GM12878 (cell line): ENCODE measurements at regions not wholly inside any gene's neighbourhood (a gene's known extent, or its start where the extent isn't known, plus 50 kb on each side); places are given as distances from the start of the nearest gene placed in this dataset.

Source experiments
- ATAC-seq: fragments of 200-7000 bp; cut with Tn5 transposase; 3 replicates; pipeline ENCODE4 v1.9.1; 2020; ENCODE audit warnings: mild to moderate bottlenecking, moderate library complexity
- BruUV-seq: library from RNA; stranded (reverse); fragments of 400-500 nt; replicated peaks from 2 replicates; lab custom pipeline; 2021; lab: Mats Ljungman, UMichigan
- CTCF ChIA-PET: fragments of 300-600 bp; sonication (Branson Sonifier 250); formaldehyde crosslinking; extraction: SDS; loops from one replicate; lab custom pipeline; 2021; ENCODE audit warnings: inconsistent platforms; lab: Yijun Ruan, JAX
- POLR2A ChIA-PET: fragments of 350-600 bp; formaldehyde crosslinking; extraction: SDS; loops from one replicate; lab custom pipeline; 2021; ENCODE audit warnings: inconsistent platforms; lab: Charles Lee
- RAD21 ChIA-PET: fragments of 300-600 bp; sonication (Branson Sonifier 250); formaldehyde crosslinking; loops from one replicate; lab custom pipeline; 2023; ENCODE audit warnings: antibody characterized with exemption; ENCODE audit not compliant: unreplicated experiment; lab: Charles Lee
- SMC1A ChIA-PET: fragments of 300-600 bp; sonication (Branson Sonifier 250); formaldehyde crosslinking; loops from one replicate; lab custom pipeline; 2023; ENCODE audit not compliant: unreplicated experiment, uncharacterized antibody; lab: Charles Lee
- DNase-seq: peaks from one replicate; pipeline ENCODE4 v3.0.0-alpha.2; 2011; ENCODE audit warnings: low read depth, low spot score
- FAIRE-seq: peaks from 3 replicates; lab custom pipeline; 2011; peaks lifted over from hg19 to GRCh38; lab: Jason Lieb, UNC
- H2AFZ ChIP-seq: 2 replicates; pipeline ENCODE4 v1.6.0; 2011; ENCODE audit warnings: low read depth, low read length, control low read depth; ENCODE audit not compliant: control insufficient read depth
- H3K27ac ChIP-seq: 2 replicates; pipeline ENCODE4 v1.5.1; 2011; ENCODE audit warnings: control low read depth; ENCODE audit not compliant: control insufficient read depth, insufficient read depth
- H3K27me3 ChIP-seq, 2 experiments: replicated peaks in 1 of 2; 2 replicates each; pipeline versions ENCODE4 v1.6.0 to v1.6.1; 2011; ENCODE audit warnings: low read length in 1 of 2; ENCODE audit not compliant: control insufficient read depth in 2 of 2, insufficient read depth in 2 of 2
- H3K36me3 ChIP-seq, 2 experiments: 2 replicates each; pipeline ENCODE4 v1.5.1; 2011; ENCODE audit warnings: low read length in 1 of 2; ENCODE audit not compliant: control insufficient read depth in 2 of 2, insufficient read depth in 2 of 2
- H3K4me1 ChIP-seq: 2 replicates; pipeline ENCODE4 v1.6.1; 2011; ENCODE audit warnings: mild to moderate bottlenecking, low read length, moderate library complexity, mixed read lengths; ENCODE audit not compliant: control insufficient read depth, insufficient read depth
- H3K4me2 ChIP-seq: 2 replicates; pipeline ENCODE4 v1.6.0; 2011; ENCODE audit warnings: control low read depth; ENCODE audit not compliant: control insufficient read depth, insufficient read depth
- H3K4me3 ChIP-seq: fragments of 200-600 bp; sonication (generic); 2 replicates; pipeline ENCODE4 v1.5.1; 2016
- H3K79me2 ChIP-seq: 2 replicates; pipeline ENCODE4 v1.6.0; 2011; ENCODE audit warnings: low read length; ENCODE audit not compliant: control insufficient read depth, insufficient read depth
- H3K9ac ChIP-seq: 2 replicates; pipeline ENCODE4 v1.8.0; 2011; ENCODE audit warnings: low read length, control low read depth, mixed read lengths; ENCODE audit not compliant: control insufficient read depth, insufficient read depth
- H3K9me3 ChIP-seq: replicated peaks from 3 replicates; pipeline ENCODE4 v1.5.1; 2011; ENCODE audit warnings: mild to moderate bottlenecking, low read length; ENCODE audit not compliant: control insufficient read depth, insufficient read depth
- H4K20me1 ChIP-seq: 2 replicates; pipeline ENCODE4 v1.6.0; 2011; ENCODE audit not compliant: control insufficient read depth, insufficient read depth
- ATF2 ChIP-seq: IDR thresholded peaks from 2 replicates; pipeline ENCODE4 v1.6.1; 2012; ENCODE audit warnings: low read length, inconsistent platforms
- BCL3 ChIP-seq: IDR thresholded peaks from 2 replicates; pipeline ENCODE4 v1.6.1; 2011; ENCODE audit warnings: borderline replicate concordance, low read depth, mild to moderate bottlenecking, moderate library complexity, low read length; ENCODE audit not compliant: insufficient read depth, poor library complexity, severe bottlenecking
- E2F8 ChIP-seq: fragments of 450-650 bp; IDR thresholded peaks from 2 replicates; pipeline ENCODE4 v1.6.1; 2018; ENCODE audit warnings: mild to moderate bottlenecking, low read depth, moderate library complexity; ENCODE audit not compliant: partially characterized antibody
- EED ChIP-seq: sonication (generic); IDR thresholded peaks from 2 replicates; pipeline ENCODE4 v1.6.1; 2016; ENCODE audit warnings: antibody characterized with exemption, low read depth
- EGR1 ChIP-seq, 2 experiments: IDR thresholded peaks; 1 replicate in 1 of 2; 2 replicates in 1 of 2; pipeline ENCODE4 v1.6.1; 2011 to 2012; ENCODE audit warnings: low read depth in 2 of 2, low read length in 2 of 2, borderline replicate concordance in 1 of 2, mild to moderate bottlenecking in 1 of 2, moderate library complexity in 1 of 2
- ESRRA ChIP-seq: IDR thresholded peaks from 2 replicates; pipeline ENCODE4 v1.6.1; 2012; ENCODE audit warnings: mild to moderate bottlenecking, low read length, improper control_type of control experiment
- ETV6 ChIP-seq, 2 experiments: fragments of 450-650 bp in 1 of 2; IDR thresholded peaks in 1 of 2; conservative IDR thresholded peaks in 1 of 2; 2 replicates each; pipeline ENCODE4 v1.6.1; 2014; ENCODE audit warnings: antibody characterized with exemption in 1 of 2, borderline replicate concordance in 1 of 2, low read depth in 1 of 2, mild to moderate bottlenecking in 1 of 2, moderate library complexity in 1 of 2
- FOXK2 ChIP-seq: fragments of 450-650 bp; IDR thresholded peaks from 2 replicates; pipeline ENCODE4 v1.6.1; 2017; ENCODE audit warnings: mild to moderate bottlenecking, moderate library complexity
- HDAC6 ChIP-seq: fragments of 200-600 bp; sonication (generic); IDR thresholded peaks from one replicate; pipeline ENCODE4 v1.8.0; 2017; ENCODE audit warnings: antibody characterized with exemption; ENCODE audit not compliant: unreplicated experiment
- JUND ChIP-seq: IDR thresholded peaks from 2 replicates; pipeline ENCODE4 v1.6.1; 2012; ENCODE audit warnings: low read depth, mild to moderate bottlenecking, low read length, improper control_type of control experiment, moderate library complexity
- MAX ChIP-seq: IDR thresholded peaks from 2 replicates; pipeline ENCODE4 v1.6.1; 2012; ENCODE audit warnings: low read depth, low read length, improper control_type of control experiment
- NFYB ChIP-seq: IDR thresholded peaks from 2 replicates; pipeline ENCODE4 v1.6.1; 2011; ENCODE audit warnings: low read depth, mild to moderate bottlenecking, low read length, improper control_type of control experiment, moderate library complexity; ENCODE audit not compliant: insufficient read depth
- POLR2A ChIP-seq: IDR thresholded peaks from 2 replicates; pipeline ENCODE4 v1.6.1; 2011; ENCODE audit warnings: low read depth, mild to moderate bottlenecking, low read length
- RAD21 ChIP-seq: IDR thresholded peaks from 2 replicates; pipeline ENCODE4 v1.6.1; 2011; ENCODE audit warnings: mild to moderate bottlenecking, low read depth, low read length, moderate library complexity; ENCODE audit not compliant: insufficient read depth
- RCOR1 ChIP-seq: conservative IDR thresholded peaks from 2 replicates; pipeline ENCODE4 v1.6.1; 2012; ENCODE audit warnings: low read depth, low read length, improper control_type of control experiment
- RELA ChIP-seq: fragments of 450-650 bp; IDR thresholded peaks from 2 replicates; pipeline ENCODE4 v1.8.0; 2014; ENCODE audit warnings: borderline replicate concordance; ENCODE audit not compliant: partially characterized antibody
- SP1 ChIP-seq: IDR thresholded peaks from one replicate; pipeline ENCODE4 v1.6.1; 2011; ENCODE audit warnings: low read depth, low read length
- STAT1 ChIP-seq: fragments of 450-650 bp; conservative IDR thresholded peaks from 2 replicates; pipeline ENCODE4 v1.6.1; 2014; ENCODE audit warnings: antibody characterized with exemption, mild to moderate bottlenecking
- WGBS: methylation state at CpG from one replicate; pipeline ENCODE4 v1.1.6; 2016; ENCODE audit warnings: low lambda C conversion rate; ENCODE audit not compliant: insufficient replicate concordance, insufficient coverage; ENCODE audit errors: missing lambda C conversion rate; 5-methylcytosine and 5-hydroxymethylcytosine counted together
- in situ Hi-C: fragments of 300-500 bp; cut with MboI; formaldehyde crosslinking; loops from 9 replicates; pipeline ENCODE4 v1.14.3; 2018; ENCODE audit warnings: mixed read lengths
- intact Hi-C: fragments of 100-400 bp; cut with micrococcal nuclease; formaldehyde crosslinking; loops from one replicate; pipeline ENCODE4 v1.14.2; 2022; ENCODE audit not compliant: unreplicated experiment

DNA sequence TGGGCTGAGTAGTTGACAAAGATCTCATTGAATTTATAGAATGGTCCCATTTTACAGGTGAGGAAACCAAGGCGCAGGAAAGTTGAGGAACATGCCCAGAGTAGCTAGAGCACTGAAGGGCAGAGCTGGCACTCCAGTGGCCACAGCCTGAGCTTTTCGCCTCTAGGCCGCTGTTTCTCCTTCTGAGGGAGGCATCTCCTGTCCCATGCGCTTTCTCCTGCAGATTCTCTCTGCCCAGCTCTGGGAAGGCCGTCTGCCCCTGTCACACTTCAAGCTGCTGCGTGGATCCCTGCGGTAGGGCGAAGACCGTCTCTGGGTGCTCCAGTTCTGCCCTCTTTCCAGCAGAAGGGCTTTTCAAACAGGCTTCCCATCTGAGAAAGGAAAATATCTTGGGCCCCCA, 159.9 kb downstream of the ACTL8 start (continued):
- TF ChIP-seq BCL3 (no peak), RAD21 (no peak), ESRRA (no peak), STAT1 (no peak), MAX (no peak), ETV6 (conservative IDR thresholded peaks at IDR 0.05 in 1 of 2, IDR thresholded peaks at IDR 0.05 in 1 of 2; ENCODE audit: borderline replicate concordance in 1 of 2, low read depth in 1 of 2) (no peak)

DNA sequence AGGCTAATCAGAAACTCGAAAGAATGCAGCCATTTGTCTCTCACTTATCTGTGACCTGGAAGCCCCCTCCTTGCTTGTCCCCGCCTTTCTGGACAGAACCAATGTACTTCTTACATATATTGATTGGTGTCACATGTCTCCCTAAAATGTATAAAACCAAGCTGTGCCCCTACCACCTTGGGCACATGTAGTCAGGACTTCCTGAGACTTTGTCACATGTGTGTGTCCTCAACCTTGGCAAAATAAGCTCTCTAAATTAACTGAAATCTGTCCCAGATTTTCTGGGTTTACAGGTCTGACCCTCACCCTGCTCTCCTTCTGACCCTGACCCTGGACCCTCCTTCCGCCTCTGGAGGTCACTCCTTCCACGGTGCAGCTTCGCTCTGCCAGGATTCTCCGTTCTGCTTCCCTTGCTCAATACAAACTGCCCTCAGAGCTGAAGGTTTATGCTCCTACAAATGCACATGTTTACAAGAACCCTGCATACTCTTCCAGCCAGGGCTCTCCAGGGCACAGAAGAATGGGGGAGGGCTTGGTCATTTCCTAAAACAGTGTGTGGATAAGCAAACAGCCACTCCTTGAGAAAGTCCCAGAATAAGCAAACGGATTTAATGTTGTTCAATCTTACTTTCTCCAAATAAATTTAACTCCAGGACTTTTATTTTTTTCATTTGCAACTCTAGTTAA, 160.5 kb downstream of the ACTL8 start:
- no peak for FAIRE-seq
- SMC1A ChIA-PET = no interaction called here
- Histone ChIP-seq H3K4me1 (no peaks in the 10 kb centered on the region), H3K27me3 (no peaks in the 10 kb centered on the region), H3K36me3 (no peaks in the 10 kb centered on the region), H3K4me3 (no peak overlapping the region), H3K9ac (no peak overlapping the region), H3K4me2 (no peak overlapping the region), H3K9me3 (no peaks in the 10 kb centered on the region), H3K27ac (no peak overlapping the region), H2AFZ (no peak overlapping the region), H3K79me2 (no peaks in the 10 kb centered on the region), H4K20me1 (no peaks in the 10 kb centered on the region)
- ATAC-seq = no peak
- 0% methylated on average over 7 of the region's 7 CpGs for WGBS
- POLR2A ChIA-PET = no interaction called here
- CTCF ChIA-PET = interaction anchor here (1.3 kb wide), 1 partner anchor 8 kb away, joined by 3 read pairs; no protein-coding TSS in a partner anchor
- RAD21 ChIA-PET = no interaction called here
- intact Hi-C loops (no loop called here), in situ Hi-C loops (no loop called here)
- DNase-seq = no peak
- no TSS peak for BruUV-seq
- TF ChIP-seq RELA = no peak
- no peak for TF ChIP-seq EGR1 (IDR thresholded peaks at IDR 0.05; ENCODE audit: borderline replicate concordance in 1 of 2, low read depth in 2 of 2, low read length in 2 of 2)
- TF ChIP-seq HDAC6 = no peak
- TF ChIP-seq EED = no peak
- no peak for TF ChIP-seq RAD21
- TF ChIP-seq POLR2A = no peak
- no peak for TF ChIP-seq RCOR1
- no peak for TF ChIP-seq SP1
- no peak for TF ChIP-seq NFYB
- TF ChIP-seq E2F8 = no peak
- no peak for TF ChIP-seq JUND
- TF ChIP-seq FOXK2 = no peak
- TF ChIP-seq ATF2 = no peak
